UCSD-AML1 (cell line): ENCODE measurements at regions not wholly inside any gene's neighbourhood (a gene's known extent, or its start where the extent isn't known, plus 50 kb on each side); places are given as distances from the start of the nearest gene placed in this dataset.

Source experiments
- DNase-seq: peaks from one replicate; lab custom pipeline; 2025; ENCODE audit not compliant: unreplicated experiment; lab: John Stamatoyannopoulos, UW

- DNase-seq, result no peak
Measured at GRCh38 chr15:93182703-93183205, 93.7 kb upstream of the RGMA start.

- DNase-seq, result no peak
Measured at GRCh38 chr15:93180656-93181055, 91.6 kb upstream of the RGMA start.

DNA sequence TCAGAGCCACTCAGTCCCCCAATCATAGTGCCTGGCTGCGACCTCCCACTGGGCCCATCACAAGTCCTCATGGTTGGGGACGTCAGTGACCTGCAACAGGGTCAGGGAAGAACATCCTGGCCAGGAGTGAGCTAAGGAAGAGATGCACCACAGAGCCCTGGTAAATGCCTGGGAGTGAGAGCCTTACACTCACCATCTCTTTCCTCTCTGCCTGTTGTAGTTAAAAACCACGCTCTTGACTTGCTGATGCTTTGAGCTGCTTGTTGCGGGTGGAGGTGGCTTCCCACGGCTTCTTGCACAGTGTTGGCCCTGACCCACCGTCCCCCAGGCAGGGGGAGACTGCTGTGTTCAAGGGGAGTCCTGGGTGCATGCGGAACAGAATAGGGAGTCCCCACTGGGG lies 91.1 kb upstream of the RGMA start:
- DNase-seq, result no peak

DNA sequence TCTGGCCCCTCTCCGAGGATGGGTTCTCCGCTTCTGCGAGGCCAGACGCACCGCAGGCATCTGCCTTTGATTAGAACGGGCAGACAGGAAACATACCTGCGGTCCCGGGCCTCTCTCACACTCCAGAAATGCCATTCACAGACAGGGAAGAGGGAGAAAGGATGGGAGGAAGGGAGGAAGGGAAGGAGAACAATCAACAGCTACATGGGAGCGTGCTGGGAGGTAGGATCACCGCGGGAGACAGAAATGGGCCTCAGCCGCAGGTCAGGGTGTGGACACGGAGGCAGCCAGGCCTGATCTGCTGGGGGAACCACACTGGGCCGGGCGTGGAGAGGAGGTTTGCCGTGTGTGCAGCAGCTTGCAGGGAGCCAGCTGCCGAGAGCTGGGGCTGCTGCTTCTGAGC lies 90.7 kb upstream of the RGMA start:
- DNase-seq, result no peak

GRCh38 chr15:93179072-93179471 lies 90.1 kb upstream of the RGMA start:
- DNase-seq, result no peak

DNA sequence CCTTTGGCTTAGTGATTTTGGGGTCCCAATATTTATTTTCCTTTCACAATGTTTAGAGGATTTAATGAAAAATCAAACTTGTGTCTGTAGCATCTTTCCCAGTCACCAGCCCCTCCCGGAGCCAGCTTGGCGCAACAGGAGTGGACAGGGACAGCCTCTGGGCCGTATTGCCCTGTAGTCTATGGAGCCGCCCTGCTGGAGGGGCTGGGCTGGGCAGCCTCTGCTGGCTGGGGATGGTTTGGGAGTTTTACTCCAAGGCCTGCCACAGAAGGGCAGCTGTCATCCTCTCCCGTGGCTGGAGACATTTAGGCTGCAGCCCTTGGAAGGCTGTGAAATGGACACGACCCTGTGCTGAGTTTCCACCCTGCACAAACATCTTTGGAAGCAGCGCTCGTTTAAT lies 89.4 kb upstream of the RGMA start:
- no peak for DNase-seq

DNA sequence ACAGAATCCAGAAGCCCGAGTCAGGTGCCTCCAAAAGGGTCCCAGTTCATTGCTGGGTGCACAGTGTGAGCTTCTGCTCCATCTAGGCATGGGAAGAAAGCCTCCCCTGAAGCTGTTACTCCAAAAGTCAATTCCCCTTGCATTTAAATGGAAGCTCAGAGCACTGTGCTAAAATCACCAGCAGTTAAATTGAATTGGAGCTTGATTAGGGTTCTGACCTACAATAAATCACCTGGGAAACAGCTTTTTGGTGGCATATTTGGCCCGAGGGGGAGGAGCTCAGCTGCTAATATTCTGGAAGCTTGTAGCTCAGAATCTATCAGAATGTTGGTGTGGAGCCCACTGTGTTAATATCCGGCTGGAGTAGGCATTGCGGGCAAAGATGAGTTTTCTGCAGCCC lies 87.1 kb upstream of the RGMA start:
- DNase-seq, result no peak

DNA sequence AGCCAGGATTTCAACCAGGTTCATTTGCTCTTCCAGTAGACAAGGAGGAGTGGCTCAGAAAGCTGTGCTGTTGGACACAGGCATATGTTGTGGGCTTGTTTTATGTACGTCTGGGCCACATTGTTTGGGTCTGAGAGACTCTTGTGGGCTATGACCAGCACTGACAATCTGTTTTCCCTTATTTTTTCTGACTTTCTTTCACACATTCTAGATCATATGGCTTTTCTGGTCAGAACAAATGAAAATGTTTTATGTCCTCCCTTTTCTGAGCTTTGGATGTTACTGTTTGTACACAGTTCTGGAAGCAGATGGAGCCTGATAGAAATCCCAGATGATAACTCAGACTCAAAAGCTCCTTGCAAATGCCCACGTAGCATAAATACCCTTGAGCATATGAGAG lies 85.8 kb upstream of the RGMA start:
- no peak for DNase-seq

DNA sequence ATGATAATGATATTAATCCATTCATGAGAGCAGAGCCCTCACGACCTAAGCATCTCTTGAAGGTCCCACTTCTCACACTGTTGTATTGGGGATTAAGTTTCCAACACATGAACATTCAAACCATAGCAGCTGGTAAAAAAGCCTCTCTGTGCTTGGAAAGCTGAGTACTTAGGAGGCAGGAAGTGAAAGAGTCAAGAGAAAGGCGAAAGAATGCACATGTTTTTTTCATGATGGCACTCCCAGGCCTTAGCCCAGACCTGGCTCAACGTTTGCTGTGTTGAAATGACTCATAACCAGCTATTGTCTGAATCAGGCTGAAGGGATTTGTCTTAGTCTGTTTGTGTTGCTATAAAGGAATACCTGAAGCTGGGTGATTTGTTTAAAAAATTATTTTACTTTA lies 84.4 kb upstream of the RGMA start:
- no peak for DNase-seq

DNA sequence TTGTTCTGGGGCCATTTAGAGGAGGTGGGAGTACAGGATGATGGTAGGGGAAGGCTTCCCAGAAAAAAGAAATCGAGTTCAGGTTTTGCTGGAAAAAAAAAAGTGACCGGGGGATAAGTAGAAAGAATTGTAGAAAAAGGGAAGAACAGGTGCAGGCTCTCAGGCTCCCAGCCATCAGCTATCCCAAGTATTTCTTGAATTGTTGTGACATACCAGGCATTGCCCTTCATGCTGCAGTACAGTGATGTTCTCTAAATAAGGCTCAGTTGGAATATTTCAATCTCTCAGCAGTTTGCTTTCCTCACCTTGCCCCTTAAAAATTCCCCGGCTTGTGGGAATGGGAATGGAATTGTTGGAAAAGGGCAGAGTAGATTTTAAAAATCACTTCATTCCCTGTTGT lies 82.5 kb upstream of the RGMA start:
- no peak for DNase-seq

DNA sequence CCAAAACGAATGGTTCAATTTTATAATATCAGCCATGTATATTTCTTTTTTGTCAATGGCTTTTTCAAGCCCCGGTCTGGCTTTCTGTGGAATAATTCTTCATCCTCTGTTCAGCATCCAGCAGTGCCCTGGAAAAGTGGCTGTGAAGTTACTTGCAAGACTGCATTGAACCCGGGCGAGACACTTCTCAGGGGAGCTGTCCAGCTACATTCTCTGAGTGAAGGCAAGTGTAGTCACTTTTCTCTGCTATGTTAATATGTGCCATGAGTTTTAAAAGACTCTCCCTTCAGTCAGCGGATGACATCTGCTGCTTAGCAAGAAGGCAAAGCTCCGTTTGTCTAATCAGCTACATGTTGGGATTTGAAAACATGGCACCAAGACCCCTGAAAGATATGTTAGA lies 81.3 kb upstream of the RGMA start:
- DNase-seq, result no peak

DNA sequence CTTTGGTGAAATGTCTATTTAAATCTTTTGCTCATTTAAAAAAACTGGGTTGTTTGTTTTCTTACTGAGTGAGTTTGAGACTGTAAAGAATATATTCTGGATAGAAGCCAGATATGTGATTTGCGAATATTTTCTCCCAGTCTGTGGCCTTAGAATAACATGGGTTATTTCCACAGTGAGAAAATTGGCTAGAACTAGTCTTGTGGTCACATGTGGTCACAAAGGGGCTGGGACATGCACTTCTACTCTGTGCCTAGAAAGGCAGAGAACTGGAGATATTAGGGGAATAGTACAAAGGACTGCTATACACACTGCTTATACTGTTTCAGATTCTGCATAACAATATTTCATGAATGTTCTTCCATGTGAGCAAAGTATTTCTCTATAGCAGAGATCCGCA lies 79.9 kb upstream of the RGMA start:
- DNase-seq, result no peak

DNA sequence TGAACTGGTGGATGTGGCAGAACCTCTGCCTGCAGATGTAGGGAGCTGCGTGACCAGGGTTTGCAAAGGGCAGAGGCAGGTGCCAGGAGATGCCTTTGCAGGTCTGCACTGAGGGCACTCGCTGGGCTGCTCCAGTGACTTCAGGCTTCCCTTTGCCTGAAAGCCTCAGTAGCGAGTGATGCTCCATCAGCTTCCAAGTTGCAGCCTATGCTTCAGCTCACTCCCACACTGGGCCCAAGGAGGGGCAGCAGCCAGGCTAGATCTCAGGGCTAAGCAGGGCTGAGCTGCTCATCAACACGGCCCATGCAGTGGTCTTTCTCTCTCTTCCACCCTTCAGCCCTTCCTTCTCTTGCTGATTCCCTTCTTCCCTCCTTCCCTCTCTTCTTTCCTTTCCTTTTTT lies 78.3 kb upstream of the RGMA start:
- DNase-seq, result no peak

- DNase-seq, result no peak
Measured at GRCh38 chr15:93166675-93167074, 77.7 kb upstream of the RGMA start.

GRCh38 chr15:93165734-93166470 lies 76.9 kb upstream of the RGMA start:
- DNase-seq, result no peak

DNA sequence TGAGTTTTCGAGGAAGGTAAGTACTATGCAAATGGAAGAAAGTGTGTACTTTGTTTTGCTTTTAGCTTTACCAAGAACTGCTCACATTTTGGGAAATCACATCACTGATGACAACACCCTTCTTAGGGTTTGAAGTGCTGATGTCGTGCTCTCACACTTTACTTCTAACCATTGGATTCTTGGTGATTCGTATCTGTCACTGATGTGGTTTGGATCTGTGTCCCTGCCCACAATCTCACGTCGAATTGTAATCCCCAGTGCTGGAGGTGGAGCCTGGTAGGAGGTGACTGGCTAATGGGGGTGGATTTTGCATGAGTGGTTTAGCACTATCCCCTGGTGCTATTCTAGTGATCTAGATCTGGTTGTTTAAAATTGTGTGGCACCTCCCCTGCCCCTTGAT lies 75.4 kb upstream of the RGMA start:
- DNase-seq, result no peak

GRCh38 chr15:93162560-93162959 lies 73.5 kb upstream of the RGMA start:
- no peak for DNase-seq

DNA sequence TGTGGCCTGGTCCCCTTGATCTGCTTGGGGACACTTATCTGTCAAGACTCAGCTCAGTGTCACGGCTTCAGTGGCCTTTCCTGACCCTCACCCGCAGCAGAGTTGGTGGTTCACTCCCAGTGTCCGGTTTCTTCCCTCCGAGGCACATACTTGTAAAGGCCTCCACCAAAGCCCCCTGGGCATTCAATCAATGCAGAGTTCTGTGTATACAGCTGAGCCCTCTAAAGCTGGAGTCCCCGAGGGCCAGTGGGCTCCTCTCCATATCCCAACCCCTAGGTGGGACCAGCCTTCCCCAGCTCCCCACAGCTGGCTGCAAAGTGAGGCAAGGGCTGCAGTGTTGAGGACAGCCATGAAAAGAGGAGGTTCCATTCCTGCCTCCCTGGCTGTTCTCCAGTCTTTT lies 70.9 kb upstream of the RGMA start:
- DNase-seq, result no peak

GRCh38 chr15:93158097-93158900 lies 69.3 kb upstream of the RGMA start:
- DNase-seq, result no peak

DNA sequence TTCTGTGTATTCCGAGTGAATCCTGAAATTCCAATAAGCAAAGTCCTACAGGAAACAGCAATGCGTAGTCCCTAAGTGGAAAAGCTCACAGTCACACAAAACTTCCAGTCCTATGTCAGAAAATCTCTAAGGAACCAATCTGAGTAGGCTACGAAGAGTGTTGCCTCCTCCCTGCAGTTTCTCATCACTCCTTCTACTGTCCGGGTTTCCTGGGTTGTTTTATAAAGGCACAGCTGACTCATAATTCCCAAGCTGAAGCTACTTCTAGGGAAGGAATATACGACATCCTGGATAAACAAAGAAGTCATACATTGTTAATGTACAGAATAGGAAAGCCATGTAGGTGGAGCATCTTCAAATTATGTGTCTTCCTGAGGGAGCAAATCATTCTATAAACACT lies 65.7 kb upstream of the RGMA start:
- DNase-seq, result no peak

GRCh38 chr15:93152951-93153350 lies 63.9 kb upstream of the RGMA start:
- DNase-seq, result no peak

GRCh38 chr15:93152360-93152759 lies 63.3 kb upstream of the RGMA start:
- DNase-seq, result peak; percentile 42
